NOMO-1 treated with DMSO at 0.1 percent for 48 hours (cell line): ENCODE measurements at regions not wholly inside any gene's neighbourhood (a gene's known extent, or its start where the extent isn't known, plus 50 kb on each side); places are given as distances from the start of the nearest gene placed in this dataset.

Experiments
- DNase-seq: peaks from one replicate; lab custom pipeline; 2025; ENCODE audit not compliant: unreplicated experiment; lab: John Stamatoyannopoulos, UW

GRCh38 chr9:92186631-92187030 lies 71.4 kb upstream of the SPTLC1 start:
- no peak for DNase-seq

GRCh38 chr9:92185681-92186080 lies 70.5 kb upstream of the SPTLC1 start:
- DNase-seq = no peak

- no peak for DNase-seq
These were observed 69.9 kb upstream of the SPTLC1 start for GRCh38 chr9:92185096-92185495.

- no peak for DNase-seq
These were observed 68.9 kb upstream of the SPTLC1 start for GRCh38 chr9:92184041-92184564.

GRCh38 chr9:92183449-92183848 lies 68.2 kb upstream of the SPTLC1 start:
- no peak for DNase-seq

GRCh38 chr9:92181296-92181695 lies 66.1 kb upstream of the SPTLC1 start:
- no peak for DNase-seq

GRCh38 chr9:92180669-92181181 lies 65.5 kb upstream of the SPTLC1 start:
- no peak for DNase-seq

- DNase-seq = no peak
These were observed 64.8 kb upstream of the SPTLC1 start for GRCh38 chr9:92180002-92180400.

- no peak for DNase-seq
These were observed 64.2 kb upstream of the SPTLC1 start for GRCh38 chr9:92179286-92180001.

- no peak for DNase-seq
These were observed 62.4 kb upstream of the SPTLC1 start for GRCh38 chr9:92177591-92177990.

- no peak for DNase-seq
These were observed 61.6 kb upstream of the SPTLC1 start for GRCh38 chr9:92176800-92177185.

- no peak for DNase-seq
These were observed 61.0 kb upstream of the SPTLC1 start for GRCh38 chr9:92176068-92176799.

- DNase-seq = no peak
These were observed 60.2 kb upstream of the SPTLC1 start for GRCh38 chr9:92175441-92175840.

GRCh38 chr9:92173318-92173717 lies 58.1 kb upstream of the SPTLC1 start:
- no peak for DNase-seq

GRCh38 chr9:92171822-92172221 lies 56.6 kb upstream of the SPTLC1 start:
- no peak for DNase-seq

- DNase-seq = no peak
These were observed 56.1 kb upstream of the SPTLC1 start for GRCh38 chr9:92171281-92171680.

- DNase-seq = no peak
These were observed 55.6 kb upstream of the SPTLC1 start for GRCh38 chr9:92170848-92171247.

GRCh38 chr9:92165484-92165883 lies 50.3 kb upstream of the SPTLC1 start:
- peak; percentile 69 for DNase-seq
